HS-27A (cell line): ENCODE measurements at regions not wholly inside any gene's neighbourhood (a gene's known extent, or its start where the extent isn't known, plus 50 kb on each side); places are given as distances from the start of the nearest gene placed in this dataset.

Experiments
- DNase-seq: peaks from one replicate; pipeline ENCODE4 v3.0.0-alpha.2; 2012; ENCODE audit warnings: low read depth, missing footprints

GRCh38 chr13:63208826-63209225 lies 1793.2 kb upstream of the PCDH20 start:
- no peak for DNase-seq

- no peak for DNase-seq
These were observed 1790.8 kb upstream of the PCDH20 start for GRCh38 chr13:63206461-63206860.

- DNase-seq = no peak
These were observed 1785.8 kb upstream of the PCDH20 start for GRCh38 chr13:63201493-63201892.

GRCh38 chr13:63199508-63199907 lies 1783.9 kb upstream of the PCDH20 start:
- no peak for DNase-seq

- no peak for DNase-seq
These were observed 1782.4 kb upstream of the PCDH20 start for GRCh38 chr13:63198071-63198470.

- no peak for DNase-seq
These were observed 1780.1 kb upstream of the PCDH20 start for GRCh38 chr13:63195726-63196125.

GRCh38 chr13:63190742-63191141 lies 1775.1 kb upstream of the PCDH20 start:
- DNase-seq = peak; percentile 79

- no peak for DNase-seq
These were observed 1774.6 kb upstream of the PCDH20 start for GRCh38 chr13:63190219-63190618.

GRCh38 chr13:63189712-63190111 lies 1774.1 kb upstream of the PCDH20 start:
- no peak for DNase-seq

- DNase-seq = peak; percentile 81
These were observed 1769.0 kb upstream of the PCDH20 start for GRCh38 chr13:63184693-63185092.

GRCh38 chr13:63175536-63175935 lies 1759.9 kb upstream of the PCDH20 start:
- no peak for DNase-seq

GRCh38 chr13:63167699-63168337 lies 1752.2 kb upstream of the PCDH20 start:
- no peak for DNase-seq

- DNase-seq = no peak
These were observed 1750.7 kb upstream of the PCDH20 start for GRCh38 chr13:63166345-63166744.

- DNase-seq = no peak
These were observed 1748.3 kb upstream of the PCDH20 start for GRCh38 chr13:63163903-63164302.

- no peak for DNase-seq
These were observed 1745.6 kb upstream of the PCDH20 start for GRCh38 chr13:63161219-63161618.

- no peak for DNase-seq
These were observed 1741.2 kb upstream of the PCDH20 start for GRCh38 chr13:63156816-63157215.

- DNase-seq = no peak
These were observed 1733.7 kb upstream of the PCDH20 start for GRCh38 chr13:63149375-63149774.

GRCh38 chr13:63139277-63139676 lies 1723.6 kb upstream of the PCDH20 start:
- no peak for DNase-seq

GRCh38 chr13:63129995-63130394 lies 1714.3 kb upstream of the PCDH20 start:
- no peak for DNase-seq

- no peak for DNase-seq
These were observed 1713.1 kb upstream of the PCDH20 start for GRCh38 chr13:63128716-63129115.

- DNase-seq = peak; percentile 14
These were observed 1709.2 kb upstream of the PCDH20 start for GRCh38 chr13:63124863-63125262.

GRCh38 chr13:63120883-63121282 lies 1705.2 kb upstream of the PCDH20 start:
- DNase-seq = no peak

- no peak for DNase-seq
These were observed 1702.1 kb upstream of the PCDH20 start for GRCh38 chr13:63117710-63118109.

GRCh38 chr13:63112799-63113395 lies 1697.2 kb upstream of the PCDH20 start:
- no peak for DNase-seq
